Right ventricle myocardium inferior (tissue), 1 donor: ENCODE measurements at regions not wholly inside any gene's neighbourhood (a gene's known extent, or its start where the extent isn't known, plus 50 kb on each side); places are given as distances from the start of the nearest gene placed in this dataset.
"Not testable (repeated sequence)": the region's sequence is repeated elsewhere in the genome, so short reads cannot be mapped to it uniquely, and the experiment has no call there.

ENCODE experiments used
- ATAC-seq: fragments of 200-7000 bp; cut with Tn5 transposase; one replicate; pipeline ENCODE4 v1.9.1; 2020; ENCODE audit warnings: mild to moderate bottlenecking, moderate library complexity
- DNase-seq: peaks from one replicate; pipeline ENCODE4 v3.0.0; 2021; ENCODE audit errors: missing footprints
- intact Hi-C: fragments of 100-400 bp; cut with DNase I; formaldehyde crosslinking; loops from one replicate; pipeline ENCODE4 v1.11.0; 2022
- donor health status: DM: no; HTN: yes; CAD: no; lungs with severe emphysema.

GRCh38 chr10:36779238-36779846, 346.1 kb upstream of the ANKRD30A start:
- DNase-seq: no peak
- intact Hi-C loops: loop anchor here (1.0 kb wide), 1 partner anchor 1144 kb away; no protein-coding TSS in a partner anchor
- ATAC-seq: peak; percentile 87

DNA sequence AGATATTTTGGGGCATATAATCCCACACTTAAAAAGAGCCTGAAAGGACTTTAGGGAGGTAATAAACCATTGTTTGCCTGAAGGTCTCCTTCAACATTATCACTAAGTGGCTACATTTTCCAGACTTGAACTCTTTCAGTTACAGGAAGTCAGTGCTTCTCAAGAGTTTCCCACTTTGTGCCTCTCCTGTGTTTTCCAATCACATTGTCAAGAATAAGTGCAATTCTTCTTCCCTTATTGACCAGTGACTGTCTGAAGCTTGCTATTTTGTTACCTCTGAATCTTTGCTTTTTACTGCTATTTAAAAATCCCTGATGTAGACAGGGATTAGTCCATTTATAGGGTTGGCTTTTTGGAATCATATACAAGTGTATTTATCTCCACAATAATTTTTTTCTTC, 346.7 kb upstream of the ANKRD30A start:
- intact Hi-C loops: loop anchor here (1.0 kb wide), 1 partner anchor 1143 kb away; no protein-coding TSS in a partner anchor
- no peak for DNase-seq
- ATAC-seq: no peak

DNA sequence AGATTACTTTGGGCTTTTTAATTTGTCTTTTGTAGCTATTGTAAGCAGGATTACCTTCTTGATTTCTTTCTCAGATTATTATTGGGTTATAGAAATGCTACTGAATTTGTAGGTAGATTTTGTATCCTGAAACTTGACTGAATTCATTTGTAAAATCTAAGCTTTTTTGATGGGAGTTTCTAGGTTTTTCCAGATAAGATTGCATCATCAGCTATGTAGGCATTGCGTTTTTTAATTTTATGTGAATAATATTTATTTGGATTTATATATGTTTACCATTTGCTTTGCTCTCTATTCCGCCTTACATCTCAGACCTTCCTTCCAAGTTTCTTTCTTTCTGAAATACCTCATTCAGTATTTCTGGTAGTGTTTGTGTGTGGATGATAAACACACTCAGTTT, 351.7 kb upstream of the ANKRD30A start:
- intact Hi-C loops: no loop called here
- no peak for ATAC-seq
- no peak for DNase-seq

GRCh38 chr10:36771725-36772124, 353.7 kb upstream of the ANKRD30A start:
- intact Hi-C loops: no loop called here
- DNase-seq: no peak
- ATAC-seq: no peak

- DNase-seq, ATAC-seq, intact Hi-C loops: not testable (repeated sequence)
Measured at GRCh38 chr10:36769741-36770140, 355.7 kb upstream of the ANKRD30A start.

DNA sequence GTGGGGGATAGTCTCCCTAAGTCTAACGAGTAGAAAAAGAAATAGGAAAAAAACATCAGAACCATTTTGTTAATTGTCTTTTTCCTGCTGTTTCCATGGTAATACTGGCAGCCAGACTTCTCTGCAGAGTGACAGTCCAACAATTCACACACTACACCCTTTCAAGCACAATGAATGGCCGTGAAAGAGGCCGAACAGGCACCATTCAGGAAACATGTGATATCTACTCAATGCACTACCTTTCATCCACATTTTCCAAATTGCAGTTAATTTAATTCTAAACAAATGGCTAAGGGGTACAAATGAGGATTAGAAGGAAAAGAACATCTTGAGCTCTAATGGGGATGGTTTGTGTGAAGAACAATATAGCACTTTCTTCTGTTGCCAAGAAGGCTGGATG, 358.5 kb upstream of the ANKRD30A start:
- DNase-seq: no peak
- intact Hi-C loops: no loop called here
- no peak for ATAC-seq

- intact Hi-C loops: no loop called here
- no peak for ATAC-seq
- DNase-seq: no peak
Measured at GRCh38 chr10:36766415-36766810, 359.0 kb upstream of the ANKRD30A start.

- intact Hi-C loops: no loop called here
- DNase-seq (no peak), ATAC-seq (no peak)
Measured at GRCh38 chr10:36765782-36766414, 359.5 kb upstream of the ANKRD30A start.

- DNase-seq (no peak), ATAC-seq (no peak)
- intact Hi-C loops: no loop called here
Measured at GRCh38 chr10:36764823-36765222, 360.6 kb upstream of the ANKRD30A start.

DNA sequence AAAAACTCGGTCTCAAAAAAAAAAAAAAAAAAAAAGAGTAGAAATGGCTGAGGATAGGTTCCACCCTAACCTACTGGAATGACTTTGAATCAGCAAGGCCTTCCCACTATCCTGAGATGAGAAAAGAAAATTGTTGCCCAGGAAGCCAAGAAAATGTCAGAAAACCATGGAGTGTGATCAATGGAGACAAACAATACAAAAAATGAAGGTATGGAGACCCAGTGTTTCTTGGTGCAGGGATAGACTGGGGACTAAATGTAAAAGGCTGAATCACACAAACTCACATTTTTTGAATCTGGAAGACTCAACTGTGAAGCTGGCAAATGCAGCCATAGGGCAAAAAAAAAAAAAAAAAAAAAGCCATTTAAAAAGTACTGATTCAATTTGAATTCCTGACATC, 364.3 kb upstream of the ANKRD30A start:
- no peak for DNase-seq
- ATAC-seq: no peak
- intact Hi-C loops: no loop called here

GRCh38 chr10:36759141-36759805, 366.1 kb upstream of the ANKRD30A start:
- DNase-seq (no peak), ATAC-seq (no peak)
- intact Hi-C loops: no loop called here

- ATAC-seq: no peak
Measured at GRCh38 chr10:36748128-36748871, 377.1 kb upstream of the ANKRD30A start.

DNA sequence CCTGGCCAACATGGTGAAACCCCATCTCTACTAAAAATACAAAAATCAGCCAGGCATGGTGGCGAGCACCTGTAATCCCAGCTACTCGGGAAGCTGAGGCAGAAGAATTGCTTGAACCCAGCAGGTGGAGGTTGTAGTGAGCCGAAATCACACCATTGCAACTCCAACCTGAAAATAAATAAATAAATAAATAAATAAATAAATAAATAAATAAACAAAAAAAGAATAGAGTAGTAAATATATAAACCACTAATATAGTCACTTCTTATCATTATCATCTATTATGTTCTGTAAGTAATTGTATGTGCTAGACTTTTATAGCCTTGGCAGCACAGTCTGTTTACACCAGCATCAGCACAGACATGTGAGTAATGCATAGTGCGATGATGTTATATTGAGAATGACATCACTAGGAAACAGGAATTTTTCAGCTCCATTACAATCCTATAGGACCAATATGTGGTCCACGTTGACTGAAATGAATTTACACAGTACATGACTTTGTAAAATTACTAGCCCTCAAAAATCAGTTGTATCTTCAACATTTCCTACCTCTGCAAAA, 385.4 kb upstream of the ANKRD30A start:
- DNase-seq: no peak
- ATAC-seq: no peak
- intact Hi-C loops: no loop called here

More at GRCh38 chr10:36748128-36748871, 377.1 kb upstream of the ANKRD30A start:
- intact Hi-C loops: no loop called here
- DNase-seq: no peak

DNA sequence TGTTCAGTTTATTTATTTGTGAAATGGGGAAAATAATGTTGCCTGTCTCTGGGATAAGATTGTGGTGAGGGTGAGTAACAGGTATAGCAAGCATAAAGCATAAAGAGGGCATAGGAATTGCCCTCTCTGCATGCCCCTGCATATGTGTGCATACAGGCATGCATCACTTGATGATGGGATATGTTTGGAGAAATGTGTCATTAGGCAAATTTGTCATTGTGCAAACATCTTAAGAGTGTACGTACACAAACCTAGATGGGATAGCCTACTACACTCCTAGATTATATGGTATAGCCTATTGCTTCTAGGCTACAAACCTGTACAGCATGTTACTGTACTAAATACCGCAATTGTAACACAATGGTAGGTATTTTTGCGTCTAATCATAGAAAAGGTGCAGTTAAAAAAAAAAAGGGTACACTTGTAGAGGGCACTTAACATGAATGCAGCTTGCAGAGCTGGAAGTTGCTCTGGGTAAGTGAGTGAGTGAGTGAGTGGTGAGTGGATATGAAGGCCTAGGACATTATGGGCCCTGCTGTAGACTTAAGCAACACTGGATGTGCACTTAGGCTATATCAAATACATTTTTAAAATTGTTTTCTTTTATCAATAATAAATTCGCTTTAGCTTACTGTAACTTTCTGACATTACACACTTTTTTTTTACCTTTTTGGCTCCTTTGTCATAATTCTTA, 386.5 kb upstream of the ANKRD30A start:
- no peak for ATAC-seq
- DNase-seq: no peak
- intact Hi-C loops: no loop called here

- no peak for DNase-seq
- intact Hi-C loops: no loop called here
- no peak for ATAC-seq
Measured at GRCh38 chr10:36736311-36736710, 389.1 kb upstream of the ANKRD30A start.

- intact Hi-C loops, ATAC-seq, DNase-seq: not testable (repeated sequence)
Measured at GRCh38 chr10:36734590-36734989, 390.8 kb upstream of the ANKRD30A start.

DNA sequence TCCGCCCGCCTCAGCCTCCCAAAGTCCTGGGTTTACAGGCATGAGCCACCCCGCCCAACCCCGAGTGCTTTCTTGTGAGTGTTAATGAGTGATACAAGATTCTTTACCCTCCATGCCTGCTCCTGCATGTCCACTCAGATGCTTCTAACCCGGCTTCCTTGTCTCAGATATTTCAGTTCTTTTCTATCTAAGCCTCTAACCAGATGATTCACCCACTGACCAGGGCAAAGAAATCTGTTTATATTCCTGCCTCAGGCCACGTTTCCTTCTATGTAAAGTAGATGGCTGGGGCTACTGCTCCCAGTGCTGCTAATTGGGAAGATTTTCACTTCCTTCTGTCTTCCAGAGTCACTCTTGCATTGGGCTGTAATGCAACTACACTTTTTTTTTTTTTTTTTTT, 395.1 kb upstream of the ANKRD30A start:
- DNase-seq (no peak), ATAC-seq (no peak)
- intact Hi-C loops: no loop called here

GRCh38 chr10:36728626-36729025, 396.8 kb upstream of the ANKRD30A start:
- no peak for ATAC-seq
- intact Hi-C loops: loop anchor here (5.0 kb wide), 1 partner anchor 1091 kb away; no protein-coding TSS in a partner anchor

More at GRCh38 chr10:36728626-36729025, 396.8 kb upstream of the ANKRD30A start:
- no peak for DNase-seq
